HUES64 (cell line): ENCODE measurements at regions not wholly inside any gene's neighbourhood (a gene's known extent, or its start where the extent isn't known, plus 50 kb on each side); places are given as distances from the start of the nearest gene placed in this dataset.

Experiments
- H3K27ac ChIP-seq: 2 replicates; pipeline ENCODE4 v1.7.0; 2013; ENCODE audit warnings: low read depth, low read length, inconsistent platforms
- H3K27me3 ChIP-seq: 2 replicates; pipeline ENCODE4 v1.6.1; 2013; ENCODE audit warnings: mild to moderate bottlenecking, low read length; ENCODE audit not compliant: insufficient read depth
- H3K36me3 ChIP-seq: 2 replicates; pipeline ENCODE4 v1.6.1; 2013; ENCODE audit warnings: mild to moderate bottlenecking, low read length; ENCODE audit not compliant: insufficient read depth
- H3K4me1 ChIP-seq: 2 replicates; pipeline ENCODE4 v1.6.1; 2013; ENCODE audit warnings: mild to moderate bottlenecking, low read length, moderate library complexity; ENCODE audit not compliant: insufficient read depth
- H3K4me3 ChIP-seq: 2 replicates; pipeline ENCODE4 v1.5.1; 2013; ENCODE audit warnings: mild to moderate bottlenecking, low read length, moderate library complexity
- H3K9ac ChIP-seq: 2 replicates; pipeline ENCODE4 v1.6.1; 2013; ENCODE audit warnings: mild to moderate bottlenecking, low read depth, low read length
- H3K9me3 ChIP-seq: 2 replicates; pipeline ENCODE4 v1.6.1; 2013; ENCODE audit warnings: low read depth, low read length; ENCODE audit not compliant: insufficient read depth
- WGBS: fragments of 150-250, 120-280 bp; methylation state at CpG from one replicate; pipeline ENCODE4 v1.1.7; 2013; ENCODE audit warnings: missing lambda C conversion rate; 5-methylcytosine and 5-hydroxymethylcytosine counted together

DNA sequence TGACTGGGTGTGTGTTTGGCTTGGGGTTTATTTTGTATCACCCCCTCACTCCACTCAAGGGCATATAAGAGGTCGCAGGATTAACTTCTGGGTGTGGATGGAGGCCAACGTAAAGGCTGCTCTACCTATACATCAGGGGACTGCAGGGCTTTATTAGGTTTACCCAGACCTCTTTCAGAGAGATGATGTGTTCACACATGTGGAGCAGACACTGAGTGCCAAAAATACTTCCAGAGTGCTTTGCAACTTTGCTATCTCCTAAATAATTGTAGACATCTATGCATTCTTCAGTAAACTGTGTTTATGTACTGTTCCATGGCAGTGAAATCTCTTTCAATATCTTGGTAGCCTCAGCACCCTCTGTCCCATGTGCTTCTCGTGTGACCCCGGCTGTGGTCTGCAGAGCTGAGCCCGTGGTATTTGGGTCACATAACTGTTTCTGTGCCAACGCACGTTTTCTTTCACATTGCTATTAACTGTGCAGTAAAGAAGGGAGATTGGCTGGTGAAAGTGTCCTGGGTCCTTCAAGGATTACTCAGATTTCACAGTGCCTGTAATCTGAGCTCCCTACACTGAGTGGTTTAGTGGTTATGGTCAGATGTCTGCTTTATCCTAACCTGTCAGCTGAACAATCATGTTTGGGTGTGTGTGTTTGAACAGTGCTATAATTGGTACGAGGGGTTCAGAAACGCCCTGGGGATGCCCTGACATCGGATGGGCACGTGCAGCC, 208.1 kb downstream of the VAPA start:
- no peak overlapping the region for H3K9ac ChIP-seq
- 94% methylated on average over 11 of the region's 11 CpGs for WGBS
- peaks cover 6% of the 10 kb centered on the region; the same call in 1 of the 2 replicates for H3K9me3 ChIP-seq
- H3K27ac ChIP-seq: no peak overlapping the region
- no peak overlapping the region for H3K4me3 ChIP-seq
- peaks cover 10% of the 10 kb centered on the region for H3K4me1 ChIP-seq
- no peaks in the 10 kb centered on the region for H3K27me3 ChIP-seq
- no peaks in the 10 kb centered on the region for H3K36me3 ChIP-seq

DNA sequence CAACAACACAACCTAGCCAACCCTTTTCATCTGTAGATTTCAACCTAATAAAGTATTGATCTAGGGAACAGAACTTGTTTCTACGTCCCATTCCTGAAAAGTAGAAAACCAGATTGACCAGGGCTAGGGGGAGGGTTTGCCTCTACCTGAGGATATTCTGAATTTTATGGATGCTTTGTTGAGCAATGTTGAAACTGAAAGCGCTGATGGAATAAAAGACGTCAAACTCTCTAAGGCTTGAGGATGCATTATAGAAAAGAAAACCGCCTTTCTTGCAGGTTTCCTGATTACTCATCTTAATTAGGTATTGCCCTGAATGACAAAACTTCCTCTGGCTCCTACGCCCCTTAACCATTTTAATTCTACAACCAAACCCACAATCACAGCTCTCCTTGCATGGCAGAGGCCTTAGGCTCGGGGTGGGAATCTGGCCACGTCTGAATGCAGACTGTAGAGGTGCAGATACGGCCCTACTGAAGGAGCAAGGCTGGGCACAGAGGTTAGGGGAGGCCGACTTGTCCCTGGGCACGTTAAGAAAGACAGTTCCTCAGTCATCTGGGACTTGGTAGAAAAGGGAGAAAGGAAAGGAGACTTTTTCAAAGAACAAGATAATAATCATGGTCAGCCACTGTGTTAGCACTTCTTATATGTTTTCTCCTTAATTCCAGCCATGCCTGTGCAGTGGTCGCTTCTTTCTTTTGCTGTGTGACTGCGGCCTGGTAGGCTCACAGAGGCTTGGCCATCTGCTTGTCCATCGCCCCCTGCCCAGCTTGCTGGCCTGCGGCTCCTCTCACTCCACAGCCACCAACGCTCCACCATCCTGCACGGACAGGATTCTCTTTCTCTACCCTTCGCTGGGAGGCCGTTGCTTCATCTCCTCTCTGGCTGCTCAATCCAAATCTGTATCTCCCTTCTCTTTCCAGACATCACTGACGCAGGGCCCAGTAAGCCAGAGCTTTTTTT, 209.5 kb downstream of the VAPA start:
- H3K9me3 ChIP-seq: peaks cover 6% of the 10 kb centered on the region; the same call in 1 of the 2 replicates
- no peaks in the 10 kb centered on the region for H3K36me3 ChIP-seq
- no peaks in the 10 kb centered on the region for H3K27me3 ChIP-seq
- 87% methylated on average over 19 of the region's 19 CpGs for WGBS
- peaks cover 10% of the 10 kb centered on the region for H3K4me1 ChIP-seq
- H3K4me3 ChIP-seq: no peak overlapping the region
- no peak overlapping the region for H3K27ac ChIP-seq
- no peak overlapping the region for H3K9ac ChIP-seq

DNA sequence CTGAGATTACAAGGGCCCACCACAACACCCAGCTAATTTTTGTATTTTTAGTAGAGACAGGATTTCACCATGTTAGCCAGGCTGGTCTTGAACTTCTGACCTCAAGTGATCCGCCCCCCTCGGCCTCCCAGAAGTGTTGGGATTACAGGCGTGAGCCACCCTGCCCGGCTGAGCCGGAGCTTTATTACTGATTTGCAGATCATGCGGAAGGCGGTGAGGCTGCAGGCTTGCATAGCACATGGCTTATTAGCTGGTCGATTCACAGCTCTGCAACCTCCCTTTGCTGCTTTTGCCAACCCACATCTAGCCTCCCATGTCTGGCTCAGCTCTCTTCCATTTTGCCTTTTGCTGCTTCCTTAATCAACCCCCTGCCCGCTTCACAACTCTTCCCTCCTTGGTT, 210.3 kb downstream of the VAPA start:
- 95% methylated on average over 9 of the region's 9 CpGs for WGBS
- Histone ChIP-seq H3K4me3 (no peak overlapping the region), H3K9me3 (peaks cover 6% of the 10 kb centered on the region; the same call in 1 of the 2 replicates), H3K9ac (no peak overlapping the region), H3K27ac (no peak overlapping the region), H3K36me3 (no peaks in the 10 kb centered on the region), H3K27me3 (no peaks in the 10 kb centered on the region), H3K4me1 (peaks cover 10% of the 10 kb centered on the region)

DNA sequence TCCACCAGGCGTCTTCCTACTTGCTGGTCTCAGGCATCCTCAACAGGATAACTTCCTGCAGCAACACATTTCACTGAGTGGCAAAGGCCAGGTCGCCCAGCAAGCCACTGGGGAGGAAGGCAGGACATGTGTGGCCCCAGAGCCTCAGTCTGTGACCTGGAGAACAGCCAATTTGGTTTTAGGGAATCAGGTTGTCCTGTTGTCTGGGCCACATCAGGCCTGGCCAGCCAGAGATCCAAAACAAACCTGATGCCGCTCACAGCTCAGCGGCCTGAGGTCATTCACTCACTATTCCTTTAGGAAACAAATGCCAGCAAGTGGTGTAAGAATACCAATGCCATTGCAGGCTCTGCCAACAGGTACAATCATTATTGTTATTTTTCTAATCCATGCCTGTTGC, 210.7 kb downstream of the VAPA start:
- Histone ChIP-seq H3K4me1 (peaks cover 10% of the 10 kb centered on the region), H3K4me3 (no peak overlapping the region), H3K9me3 (peaks cover 1% of the 10 kb centered on the region; the same call in 1 of the 2 replicates), H3K27ac (no peak overlapping the region), H3K9ac (no peak overlapping the region), H3K27me3 (no peaks in the 10 kb centered on the region), H3K36me3 (no peaks in the 10 kb centered on the region)
- WGBS: 79% methylated on average over 4 of the region's 4 CpGs

DNA sequence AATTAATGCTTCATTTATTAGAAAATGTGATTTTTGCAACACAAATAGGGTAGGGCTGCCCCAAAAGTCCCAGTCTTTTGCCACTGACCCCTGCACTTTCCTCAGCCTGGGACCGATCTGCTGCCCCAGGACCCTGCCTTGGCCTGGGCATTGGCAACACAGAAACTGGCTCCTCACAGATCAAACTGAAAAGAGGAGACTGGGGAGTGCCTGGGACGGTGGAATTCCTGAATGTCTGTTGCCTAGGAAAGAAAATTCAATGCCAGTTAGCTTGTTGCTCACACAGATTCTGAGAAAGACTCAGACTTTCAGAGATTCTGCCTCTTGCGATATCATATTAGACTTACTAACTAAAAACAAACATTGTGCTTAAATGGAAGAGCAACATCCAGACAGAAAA, 211.2 kb downstream of the VAPA start:
- H3K27ac ChIP-seq: no peak overlapping the region
- no peak overlapping the region for H3K9ac ChIP-seq
- no peak overlapping the region for H3K4me3 ChIP-seq
- H3K9me3 ChIP-seq: no peaks in the 10 kb centered on the region
- peaks cover 10% of the 10 kb centered on the region for H3K4me1 ChIP-seq
- H3K27me3 ChIP-seq: 0 out of 2 replicates have a peak, but pooled peaks cover 2% of the 10 kb centered on the region
- H3K36me3 ChIP-seq: no peaks in the 10 kb centered on the region
- 87% methylated on average over 3 of the region's 3 CpGs for WGBS

DNA sequence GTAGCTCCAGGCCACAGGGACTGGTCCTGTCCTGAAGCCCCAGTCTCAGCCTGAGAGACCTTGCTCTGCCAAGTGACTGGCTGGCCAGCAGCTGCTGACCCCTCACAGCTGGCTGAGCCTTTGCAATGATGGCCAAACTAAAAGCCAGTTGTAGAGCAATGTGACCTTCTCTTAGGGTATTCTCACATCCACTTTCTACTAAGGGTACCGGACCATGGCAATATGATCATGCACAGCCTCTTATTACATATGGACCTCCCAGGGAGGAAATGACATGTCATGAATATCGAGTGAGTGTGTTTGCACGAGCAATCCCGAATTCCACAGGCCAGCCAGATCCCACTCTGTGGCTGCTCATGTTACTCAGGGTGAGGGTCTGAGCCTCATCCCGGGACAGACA, 213.9 kb downstream of the VAPA start:
- Histone ChIP-seq H3K27ac (no peak overlapping the region), H3K4me3 (no peak overlapping the region), H3K27me3 (0 out of 2 replicates have a peak, but pooled peaks cover 4% of the 10 kb centered on the region), H3K4me1 (peaks cover 17% of the 10 kb centered on the region), H3K36me3 (no peaks in the 10 kb centered on the region), H3K9me3 (no peaks in the 10 kb centered on the region), H3K9ac (no peak overlapping the region)
- 75% methylated on average over 5 of the region's 5 CpGs for WGBS

DNA sequence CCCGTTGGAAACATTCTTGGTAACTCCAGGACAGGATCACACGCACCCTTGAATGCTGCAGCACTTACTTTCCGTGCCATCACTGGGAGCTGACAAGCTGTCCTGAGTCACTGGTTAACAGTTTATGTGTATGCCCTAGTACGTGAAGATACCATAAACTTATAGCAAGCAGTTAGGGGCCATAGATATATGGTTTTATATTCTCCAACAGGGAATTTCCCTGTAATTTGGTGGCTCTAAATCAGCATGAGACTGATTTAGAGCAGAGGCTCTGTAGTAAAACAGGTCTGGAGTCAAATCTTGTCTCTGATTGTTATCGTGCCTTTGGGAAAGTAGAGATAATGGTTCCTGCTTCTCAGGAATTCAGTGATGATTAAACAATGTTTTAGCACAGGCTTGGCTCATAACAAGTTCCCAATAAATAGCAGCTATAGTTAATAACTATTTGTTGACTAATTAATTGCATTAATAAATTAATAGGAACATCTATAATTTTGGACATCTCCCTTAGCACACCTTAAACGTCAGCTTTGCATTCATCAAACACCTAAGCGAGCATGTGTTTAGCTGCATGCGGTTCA, 215.2 kb downstream of the VAPA start:
- Histone ChIP-seq H3K27me3 (0 out of 2 replicates have a peak, but pooled peaks cover 4% of the 10 kb centered on the region), H3K36me3 (no peaks in the 10 kb centered on the region), H3K9me3 (no peaks in the 10 kb centered on the region), H3K27ac (no peak overlapping the region), H3K4me1 (peaks cover 12% of the 10 kb centered on the region), H3K9ac (no peak overlapping the region), H3K4me3 (no peak overlapping the region)
- 88% methylated on average over 8 of the region's 8 CpGs for WGBS

DNA sequence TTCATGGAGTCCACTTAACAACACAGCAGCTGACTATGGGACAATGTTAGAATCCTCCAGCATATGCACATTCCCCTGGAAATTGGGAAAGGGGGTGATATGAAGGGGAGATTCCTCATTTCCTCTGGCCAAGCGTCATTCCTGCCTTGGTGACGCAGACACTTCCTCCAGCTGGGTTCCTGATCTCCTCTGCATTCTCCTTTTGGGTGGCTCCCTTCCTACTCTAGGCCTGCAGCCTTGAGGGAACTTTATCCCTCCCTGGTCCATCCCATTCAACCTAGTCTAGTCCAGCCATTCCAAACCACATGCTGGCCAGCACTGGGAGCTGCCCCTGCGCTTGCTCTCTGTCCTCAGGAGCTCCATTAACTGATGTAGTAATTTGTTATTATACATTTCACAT, 216.8 kb downstream of the VAPA start:
- Histone ChIP-seq H3K27ac (no peak overlapping the region), H3K9me3 (no peaks in the 10 kb centered on the region), H3K27me3 (0 out of 2 replicates have a peak, but pooled peaks cover 4% of the 10 kb centered on the region), H3K36me3 (no peaks in the 10 kb centered on the region), H3K4me1 (peaks cover 12% of the 10 kb centered on the region), H3K9ac (no peak overlapping the region), H3K4me3 (no peak overlapping the region)
- 91% methylated on average over 3 of the region's 3 CpGs for WGBS

DNA sequence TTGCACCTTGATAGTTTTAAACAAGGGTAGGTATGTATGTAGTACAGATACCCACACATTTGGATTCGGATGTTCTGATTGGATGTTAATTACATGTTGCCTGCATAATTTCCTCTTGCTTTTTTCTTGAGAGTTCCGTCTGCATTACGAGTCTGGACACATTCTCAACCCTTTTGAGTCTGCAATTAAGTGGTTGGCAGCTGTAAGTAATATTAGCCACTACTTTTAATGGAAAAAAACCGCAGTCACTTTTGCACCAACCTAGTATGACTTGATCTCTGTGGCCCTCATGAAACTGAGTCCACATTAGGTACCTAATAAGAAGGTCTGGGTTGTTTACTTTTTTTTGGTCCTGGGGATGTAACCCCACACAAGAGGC, 217.3 kb downstream of the VAPA start:
- Histone ChIP-seq H3K36me3 (no peaks in the 10 kb centered on the region), H3K27ac (no peak overlapping the region), H3K9ac (no peak overlapping the region), H3K9me3 (no peaks in the 10 kb centered on the region), H3K4me1 (peaks cover 12% of the 10 kb centered on the region), H3K27me3 (0 out of 2 replicates have a peak, but pooled peaks cover 4% of the 10 kb centered on the region), H3K4me3 (peak overlapping the region; percentile 56; the same call in 1 of the 2 replicates)
- 91% methylated on average over 4 of the region's 4 CpGs for WGBS

DNA sequence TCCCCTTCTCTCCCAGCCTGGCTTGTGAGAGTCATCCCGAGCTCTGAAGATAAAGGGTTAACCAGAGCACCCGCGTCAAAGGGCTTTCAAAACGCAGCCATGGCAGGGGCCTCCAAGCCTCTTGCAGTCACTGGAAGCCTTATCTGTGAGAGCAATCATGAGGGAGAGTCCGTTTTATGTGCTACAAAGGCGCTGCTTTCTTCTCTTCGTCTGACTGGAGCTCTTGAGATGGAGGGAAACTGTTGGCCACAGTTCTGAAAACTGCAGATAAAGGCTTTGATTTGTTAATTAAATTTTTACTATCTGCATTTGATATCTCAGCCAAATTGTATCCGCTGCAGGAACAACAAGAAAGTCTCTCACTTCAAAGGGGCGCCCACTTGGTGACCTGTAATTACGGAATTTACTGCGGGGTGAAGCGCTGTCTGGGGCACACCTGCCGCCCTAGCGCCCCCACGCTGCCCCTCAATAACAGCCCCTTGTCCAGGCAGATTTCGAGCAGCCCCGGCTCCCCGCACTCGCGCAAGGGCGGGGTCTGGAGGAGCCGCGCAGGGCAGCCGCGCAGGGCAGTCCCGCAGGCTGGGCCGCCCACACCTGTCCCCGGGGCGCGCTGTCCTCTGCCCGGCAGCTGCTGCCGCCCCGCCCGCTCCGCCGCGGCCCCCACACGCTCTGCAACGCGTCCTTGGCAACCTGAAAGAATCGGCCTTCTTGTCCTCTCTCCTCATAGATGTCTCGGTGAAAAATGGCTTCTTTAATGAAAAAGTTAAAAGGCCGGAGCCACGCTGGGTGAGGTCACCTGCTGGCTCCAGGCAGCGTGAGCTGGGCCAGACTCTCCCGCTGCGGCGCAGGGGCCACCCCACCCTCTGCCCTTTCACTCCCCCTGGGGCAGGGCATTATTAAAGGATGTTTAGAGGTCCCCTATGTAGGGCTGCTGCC, 217.9 kb downstream of the VAPA start:
- 0 out of 2 replicates have a peak, but pooled peaks cover 4% of the 10 kb centered on the region for H3K27me3 ChIP-seq
- H3K9ac ChIP-seq: peak overlapping the region; percentile 39; the same call in 1 of the 2 replicates
- 4% methylated on average over 48 of the region's 48 CpGs for WGBS
- H3K27ac ChIP-seq: no peak overlapping the region
- H3K4me3 ChIP-seq: peak overlapping the region; percentile 56
- peaks cover 12% of the 10 kb centered on the region for H3K4me1 ChIP-seq
- H3K9me3 ChIP-seq: no peaks in the 10 kb centered on the region
- H3K36me3 ChIP-seq: no peaks in the 10 kb centered on the region
